GM23248 (cell line): ENCODE measurements at regions not wholly inside any gene's neighbourhood (a gene's known extent, or its start where the extent isn't known, plus 50 kb on each side); places are given as distances from the start of the nearest gene placed in this dataset.
"Not testable (repeated sequence)": the region's sequence is repeated elsewhere in the genome, so short reads cannot be mapped to it uniquely, and the experiment has no call there.

Source experiments
- DNase-seq: peaks from one replicate; pipeline ENCODE4 v3.0.0-alpha.2; 2015
- H2AFZ ChIP-seq: fragments of 200-600 bp; sonication (generic); 2 replicates; pipeline ENCODE4 v1.6.1; 2016; ENCODE audit warnings: antibody characterized with exemption
- H3F3A ChIP-seq: fragments of 200-600 bp; sonication (generic); 2 replicates; pipeline ENCODE4 v1.6.1; 2016; ENCODE audit warnings: mild to moderate bottlenecking, antibody characterized with exemption, mixed run types; ENCODE audit not compliant: insufficient read depth
- H3K27ac ChIP-seq: fragments of 200-600 bp; sonication (generic); 2 replicates; pipeline ENCODE4 v1.5.1; 2016; ENCODE audit warnings: mild to moderate bottlenecking
- H3K27me3 ChIP-seq: fragments of 200-600 bp; sonication (generic); replicated peaks from 2 replicates; pipeline ENCODE4 v1.6.1; 2016; ENCODE audit warnings: mild to moderate bottlenecking; ENCODE audit not compliant: insufficient read depth
- H3K36me3 ChIP-seq: fragments of 200-600 bp; sonication (generic); 2 replicates; pipeline ENCODE4 v1.6.1; 2016; ENCODE audit warnings: low read depth, mild to moderate bottlenecking
- H3K4me1 ChIP-seq: fragments of 200-600 bp; sonication (generic); 2 replicates; pipeline ENCODE4 v1.6.1; 2016; ENCODE audit warnings: mild to moderate bottlenecking; ENCODE audit not compliant: insufficient read depth
- H3K4me2 ChIP-seq: fragments of 200-600 bp; sonication (generic); one replicate; pipeline ENCODE4 v1.6.1; 2016; ENCODE audit warnings: mild to moderate bottlenecking; ENCODE audit not compliant: unreplicated experiment
- H3K4me3 ChIP-seq: fragments of 200-600 bp; sonication (generic); 2 replicates; pipeline ENCODE4 v1.5.1; 2016; ENCODE audit warnings: mild to moderate bottlenecking
- H3K79me2 ChIP-seq: fragments of 200-600 bp; sonication (generic); 2 replicates; pipeline ENCODE4 v1.6.1; 2016; ENCODE audit warnings: mild to moderate bottlenecking; ENCODE audit not compliant: insufficient read depth
- H3K9ac ChIP-seq: fragments of 200-600 bp; sonication (generic); 2 replicates; pipeline ENCODE4 v1.6.1; 2016; ENCODE audit warnings: mild to moderate bottlenecking
- H3K9me2 ChIP-seq: fragments of 200-600 bp; sonication (generic); 2 replicates; pipeline ENCODE4 v1.6.1; 2016; ENCODE audit warnings: mixed run types, mild to moderate bottlenecking, moderate library complexity; ENCODE audit not compliant: insufficient read depth
- H3K9me3 ChIP-seq: fragments of 200-600 bp; sonication (generic); one replicate; pipeline ENCODE4 v1.6.1; 2017; ENCODE audit warnings: low read depth
- H4K20me1 ChIP-seq: fragments of 200-600 bp; sonication (generic); 2 replicates; pipeline ENCODE4 v1.6.0; 2016; ENCODE audit not compliant: insufficient read depth
- EZH2 ChIP-seq: fragments of 200-600 bp; sonication (generic); IDR thresholded peaks from 2 replicates; pipeline ENCODE4 v1.6.1; 2018; ENCODE audit warnings: antibody characterized with exemption, mild to moderate bottlenecking; ENCODE audit not compliant: insufficient read depth, poor library complexity, severe bottlenecking
- EZH2phosphoT487 ChIP-seq: fragments of 200-600 bp; sonication (generic); IDR thresholded peaks from 2 replicates; pipeline ENCODE4 v1.6.1; 2018; ENCODE audit warnings: antibody characterized with exemption, moderate library complexity, mild to moderate bottlenecking, low read depth; ENCODE audit not compliant: insufficient read depth
- WGBS, 2 experiments: methylation state at CpG; one replicate each; pipeline ENCODE4 v1.1.6; 2015 to 2017; ENCODE audit warnings: low lambda C conversion rate in 2 of 2, low coverage in 1 of 2; ENCODE audit errors: missing lambda C conversion rate in 2 of 2; 5-methylcytosine and 5-hydroxymethylcytosine counted together
- in situ Hi-C: fragments of 300-500 bp; cut with MboI; formaldehyde crosslinking; loops from 2 replicates; pipeline ENCODE4 v1.15.0; 2020

DNA sequence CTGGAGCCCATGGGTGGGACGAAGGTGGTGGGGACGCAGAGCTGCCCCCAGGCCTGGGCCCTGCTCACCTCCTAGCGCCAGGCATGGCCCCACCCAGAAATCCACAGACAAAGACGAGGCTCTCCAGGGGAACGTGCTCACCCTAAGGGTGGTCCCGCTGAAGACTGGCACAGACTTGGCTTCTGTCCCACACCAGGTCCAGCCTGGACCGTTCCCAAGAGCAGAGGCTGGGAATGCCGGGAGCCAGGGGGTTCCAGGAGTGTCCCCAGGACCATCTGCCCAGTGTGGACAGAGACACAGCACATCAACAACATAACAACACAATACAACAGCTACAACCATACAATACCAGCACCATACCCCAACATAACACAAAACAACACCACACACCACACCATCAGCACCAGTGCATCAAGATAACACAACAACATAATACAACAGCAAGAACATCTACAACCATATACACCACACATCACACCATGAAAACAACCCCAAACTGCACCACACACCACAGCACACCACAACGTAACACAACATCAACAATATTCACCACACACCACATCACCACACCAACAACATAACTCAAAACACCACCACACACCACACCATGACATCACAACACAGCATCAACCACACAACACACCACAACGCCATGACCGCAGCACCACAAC, 329.6 kb downstream of the ADGRD1 start:
- Histone ChIP-seq H4K20me1 (no peaks in the 10 kb centered on the region), H2AFZ (no peak overlapping the region), H3K27me3 (no peaks in the 10 kb centered on the region), H3K36me3 (no peaks in the 10 kb centered on the region), H3F3A (no peaks in the 10 kb centered on the region), H3K9ac (no peak overlapping the region), H3K79me2 (no peaks in the 10 kb centered on the region), H3K9me3 (no peaks in the 10 kb centered on the region), H3K9me2 (no peaks in the 10 kb centered on the region), H3K4me1 (no peaks in the 10 kb centered on the region), H3K27ac (no peak overlapping the region), H3K4me2 (no peak overlapping the region), H3K4me3 (no peak overlapping the region)
- in situ Hi-C loops, result no loop called here
- DNase-seq, result no peak
- WGBS, 2 experiments, result 69 to 75% methylated on average over 10 to 11 of the region's 11 CpGs
- TF ChIP-seq EZH2phosphoT487, result no peak
- no peak for TF ChIP-seq EZH2

DNA sequence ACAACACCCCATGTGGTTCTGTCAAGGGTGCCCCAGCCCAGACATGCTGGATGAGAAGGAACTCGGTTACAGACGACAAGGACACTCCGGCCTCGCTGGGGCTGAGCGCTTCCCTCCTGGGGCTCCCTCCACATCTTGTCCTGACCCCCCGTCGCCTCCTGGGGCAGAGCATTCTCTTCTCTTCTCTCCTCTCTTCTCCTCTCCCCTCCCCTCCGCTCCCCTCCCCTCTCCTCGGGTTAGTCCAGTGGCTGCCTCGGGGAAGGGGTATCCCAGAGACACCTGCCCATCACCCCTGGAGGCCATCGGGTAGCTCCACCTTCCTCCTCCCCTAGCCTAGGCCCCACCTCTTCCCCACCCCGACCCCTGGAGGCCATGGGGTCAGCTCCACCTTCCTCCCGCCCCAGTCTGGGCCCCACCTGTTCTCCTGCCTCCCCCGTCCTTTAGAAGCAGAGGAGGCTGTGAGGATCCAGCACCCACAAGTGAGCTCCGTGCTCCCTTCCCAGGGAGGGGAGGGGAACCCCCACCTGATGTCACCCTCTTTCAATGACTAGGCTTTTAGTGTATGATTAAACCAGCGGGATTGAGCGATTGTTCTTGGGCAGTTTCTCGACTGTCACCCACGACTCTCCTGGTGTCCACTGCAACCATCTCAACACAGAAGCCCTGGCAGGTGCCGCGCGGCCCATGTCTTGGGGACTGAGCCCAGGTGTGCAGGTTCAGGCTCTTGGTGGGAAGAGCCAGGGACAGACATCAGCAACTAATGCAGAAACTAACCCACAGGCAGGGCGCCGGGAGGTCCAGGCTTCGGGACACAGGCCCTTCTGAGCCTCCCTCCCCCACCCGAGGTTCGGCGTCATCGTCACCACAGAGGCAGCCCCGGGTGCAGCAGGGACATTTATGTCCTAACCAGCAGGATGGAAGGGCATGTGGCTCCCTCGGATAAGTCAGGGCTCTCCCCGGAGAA, 330.4 kb downstream of the ADGRD1 start:
- DNase-seq, H3K9me3 ChIP-seq, H3K36me3 ChIP-seq, H2AFZ ChIP-seq, H3K9me2 ChIP-seq, H3K4me2 ChIP-seq, in situ Hi-C loops, H3K27ac ChIP-seq, H3K9ac ChIP-seq, H3K79me2 ChIP-seq, H3F3A ChIP-seq, H3K27me3 ChIP-seq, H4K20me1 ChIP-seq, H3K4me1 ChIP-seq, H3K4me3 ChIP-seq: not testable (repeated sequence)
- WGBS, 2 experiments, result 46 to 61% methylated on average over 12 to 25 of the region's 32 CpGs

DNA sequence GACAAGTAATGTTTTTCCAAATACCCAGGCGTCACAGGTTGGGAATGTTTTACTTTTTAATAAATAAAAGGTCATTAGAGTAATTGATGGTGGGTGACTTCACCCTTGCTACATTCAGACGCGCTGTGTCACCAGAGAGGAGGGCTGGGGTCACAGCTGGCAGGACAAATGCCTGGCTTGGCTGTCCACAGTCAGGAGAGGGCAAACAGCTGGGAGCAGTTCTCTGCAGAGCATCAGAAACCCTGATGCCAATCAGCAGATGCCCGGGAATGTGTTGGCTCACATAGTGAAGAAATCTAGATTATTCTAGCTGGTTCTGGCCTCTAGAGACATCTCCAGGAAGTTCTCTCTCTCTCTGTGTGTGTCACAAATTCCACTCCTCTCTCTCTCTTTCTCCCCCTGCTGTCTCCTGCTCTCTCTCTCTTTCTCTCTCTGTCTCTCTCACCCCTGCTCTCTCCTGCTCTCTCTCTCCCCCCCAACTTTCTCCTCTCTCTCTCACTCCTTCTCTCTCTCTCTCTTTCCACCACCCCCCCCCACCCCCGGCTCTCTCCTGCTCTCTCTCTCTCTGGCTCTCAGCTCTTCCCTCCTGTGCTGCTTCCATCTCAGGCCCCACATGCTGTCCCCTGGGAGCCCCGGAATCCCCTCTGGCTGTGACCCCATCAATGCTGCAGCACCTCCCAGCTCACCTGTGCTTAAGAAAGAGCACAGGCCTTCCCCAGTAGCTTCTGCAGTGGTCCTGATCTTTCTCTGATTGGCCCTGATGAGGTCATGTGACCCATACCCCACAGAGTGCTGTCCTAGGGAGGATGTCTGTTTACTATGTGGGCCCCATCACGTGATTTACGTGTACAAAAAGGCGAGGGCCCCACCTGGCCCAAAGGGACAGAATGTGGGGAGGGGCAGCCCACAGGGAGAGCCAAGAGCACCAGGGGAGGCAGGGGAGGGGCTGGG, 331.5 kb downstream of the ADGRD1 start:
- H3K27me3 ChIP-seq, H3K36me3 ChIP-seq, H4K20me1 ChIP-seq, H2AFZ ChIP-seq, H3K4me1 ChIP-seq, H3K27ac ChIP-seq, in situ Hi-C loops, H3K9ac ChIP-seq, H3K4me3 ChIP-seq, H3K9me2 ChIP-seq, H3K79me2 ChIP-seq, H3K9me3 ChIP-seq, H3F3A ChIP-seq, DNase-seq, H3K4me2 ChIP-seq: not testable (repeated sequence)
- WGBS, 2 experiments, result 33 to 39% methylated on average over 6 to 8 of the region's 9 CpGs

DNA sequence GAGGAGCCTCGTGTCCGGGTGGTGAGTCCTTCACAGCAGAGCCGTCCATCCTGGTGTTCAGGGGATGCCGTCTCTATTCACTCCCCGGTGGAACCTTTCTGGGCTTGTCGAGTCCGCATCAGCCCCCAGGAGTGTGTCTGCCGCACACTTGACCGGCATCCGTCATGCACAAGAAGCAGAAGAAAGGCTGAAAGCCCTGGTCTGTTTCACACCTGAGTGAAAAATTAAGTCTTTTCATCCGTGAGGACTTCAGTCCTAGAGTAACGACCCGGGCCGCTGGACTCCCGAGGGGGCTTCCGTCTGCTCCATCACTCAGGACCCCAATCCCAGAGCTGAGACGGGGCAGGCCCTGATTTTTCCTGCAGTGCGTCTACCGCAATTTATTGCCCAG, 332.2 kb downstream of the ADGRD1 start:
- H3K79me2 ChIP-seq, H3K27me3 ChIP-seq, H3F3A ChIP-seq, H3K27ac ChIP-seq, H4K20me1 ChIP-seq, H3K9me3 ChIP-seq, H3K9ac ChIP-seq, in situ Hi-C loops, H2AFZ ChIP-seq, H3K36me3 ChIP-seq, H3K4me3 ChIP-seq, H3K4me2 ChIP-seq, H3K9me2 ChIP-seq, H3K4me1 ChIP-seq, DNase-seq: not testable (repeated sequence)
- 81 to 88% methylated on average over 8 to 13 of the region's 19 CpGs for WGBS, 2 experiments

DNA sequence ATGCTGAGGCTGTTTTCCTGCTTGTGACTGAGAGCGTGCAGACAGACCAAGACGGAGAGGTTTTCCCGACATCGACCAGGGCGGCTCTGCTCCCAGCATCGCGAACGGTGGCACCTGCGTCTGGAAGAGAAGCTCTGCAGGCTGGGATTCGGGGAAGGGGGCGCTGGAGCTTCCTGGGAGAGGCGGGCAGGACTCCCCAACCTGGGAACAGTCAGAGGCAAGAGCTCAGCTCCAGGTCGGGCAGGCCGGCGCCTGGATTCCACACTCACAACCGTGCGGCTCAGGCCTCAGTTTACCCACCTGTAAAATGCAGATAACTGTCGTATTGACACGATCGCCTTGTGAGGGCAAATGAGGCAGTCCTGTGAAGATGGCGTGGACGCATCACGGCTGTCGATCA, 332.6 kb downstream of the ADGRD1 start:
- H3K27ac ChIP-seq, H3K27me3 ChIP-seq, H3K4me2 ChIP-seq, H3K9me3 ChIP-seq, DNase-seq, H3K36me3 ChIP-seq, H4K20me1 ChIP-seq, H2AFZ ChIP-seq, H3K9me2 ChIP-seq, H3K79me2 ChIP-seq, in situ Hi-C loops, H3K9ac ChIP-seq, H3K4me3 ChIP-seq, H3F3A ChIP-seq, H3K4me1 ChIP-seq: not testable (repeated sequence)
- 53 to 85% methylated on average over 3 to 5 of the region's 24 CpGs for WGBS, 2 experiments
